GM12878 (cell line): ENCODE measurements at regions not wholly inside any gene's neighbourhood (a gene's known extent, or its start where the extent isn't known, plus 50 kb on each side); places are given as distances from the start of the nearest gene placed in this dataset.

Experiments used
- ASH2L ChIP-seq: fragments of 300-600, 200-600 bp; sonication (generic); IDR thresholded peaks from 2 replicates; pipeline ENCODE4 v1.6.1; 2017; ENCODE audit warnings: low read depth, mild to moderate bottlenecking, borderline replicate concordance
- CEBPB ChIP-seq, 2 experiments: fragments of 150-350 bp in 1 of 2; IDR thresholded peaks; 2 replicates each; pipeline ENCODE4 v1.6.1; 2012 to 2014; ENCODE audit warnings: low read depth in 2 of 2, low read length in 2 of 2, borderline replicate concordance in 1 of 2, inconsistent platforms in 1 of 2
- HDAC6 ChIP-seq: fragments of 200-600 bp; sonication (generic); IDR thresholded peaks from one replicate; pipeline ENCODE4 v1.8.0; 2017; ENCODE audit warnings: antibody characterized with exemption; ENCODE audit not compliant: unreplicated experiment
- POLR2A ChIP-seq: IDR thresholded peaks from 2 replicates; pipeline ENCODE4 v1.6.1; 2011; ENCODE audit warnings: low read depth, mild to moderate bottlenecking, low read length
- POLR2AphosphoS2 ChIP-seq: IDR thresholded peaks from 2 replicates; pipeline ENCODE4 v1.6.1; 2011; ENCODE audit warnings: low read depth, mild to moderate bottlenecking, low read length, improper control_type of control experiment, moderate library complexity
- SUZ12 ChIP-seq: fragments of 200-600 bp; sonication (generic); IDR thresholded peaks from one replicate; pipeline ENCODE4 v1.6.1; 2018; ENCODE audit warnings: antibody characterized with exemption, mild to moderate bottlenecking; ENCODE audit not compliant: unreplicated experiment
- TAF1 ChIP-seq: IDR thresholded peaks from 2 replicates; pipeline ENCODE4 v1.6.1; 2011; ENCODE audit warnings: mild to moderate bottlenecking, low read depth, low read length, borderline replicate concordance
- ZNF24 ChIP-seq: fragments of 450-650 bp; IDR thresholded peaks from 2 replicates; pipeline ENCODE4 v1.6.1; 2017; ENCODE audit warnings: antibody characterized with exemption, mild to moderate bottlenecking
- TF ChIP-seq, protein P1 (sequence below): IDR thresholded peaks from 2 replicates; pipeline ENCODE4 v1.6.1; 2012; ENCODE audit warnings: mild to moderate bottlenecking, low read depth, low read length
- TF ChIP-seq, protein P2 (sequence below), 3 experiments: IDR thresholded peaks in 2 of 3; conservative IDR thresholded peaks in 1 of 3; 2 replicates each; pipeline ENCODE4 v1.5.1; 2011; ENCODE audit warnings: low read depth in 3 of 3, low read length in 3 of 3, mild to moderate bottlenecking in 3 of 3, control low read depth in 2 of 3, moderate library complexity in 2 of 3, inconsistent platforms in 1 of 3, mixed read lengths in 1 of 3; ENCODE audit not compliant: control insufficient read depth in 2 of 3, insufficient read depth in 1 of 3; ENCODE audit errors: extremely low read depth in 1 of 3
- TF ChIP-seq, protein P3 (sequence below): fragments of 150-350 bp; IDR thresholded peaks from 2 replicates; pipeline ENCODE4 v1.6.1; 2016; ENCODE audit warnings: low read depth, low read length

- TF ChIP-seq CEBPB (IDR thresholded peaks at IDR 0.05; ENCODE audit: borderline replicate concordance in 1 of 2, low read depth in 2 of 2, low read length in 2 of 2) (no peak), POLR2AphosphoS2 (no peak), POLR2A (no peak), ZNF24 (no peak), SUZ12 (no peak), TAF1 (no peak), HDAC6 (no peak), ASH2L (no peak)
- TF ChIP-seq, protein P1, sequence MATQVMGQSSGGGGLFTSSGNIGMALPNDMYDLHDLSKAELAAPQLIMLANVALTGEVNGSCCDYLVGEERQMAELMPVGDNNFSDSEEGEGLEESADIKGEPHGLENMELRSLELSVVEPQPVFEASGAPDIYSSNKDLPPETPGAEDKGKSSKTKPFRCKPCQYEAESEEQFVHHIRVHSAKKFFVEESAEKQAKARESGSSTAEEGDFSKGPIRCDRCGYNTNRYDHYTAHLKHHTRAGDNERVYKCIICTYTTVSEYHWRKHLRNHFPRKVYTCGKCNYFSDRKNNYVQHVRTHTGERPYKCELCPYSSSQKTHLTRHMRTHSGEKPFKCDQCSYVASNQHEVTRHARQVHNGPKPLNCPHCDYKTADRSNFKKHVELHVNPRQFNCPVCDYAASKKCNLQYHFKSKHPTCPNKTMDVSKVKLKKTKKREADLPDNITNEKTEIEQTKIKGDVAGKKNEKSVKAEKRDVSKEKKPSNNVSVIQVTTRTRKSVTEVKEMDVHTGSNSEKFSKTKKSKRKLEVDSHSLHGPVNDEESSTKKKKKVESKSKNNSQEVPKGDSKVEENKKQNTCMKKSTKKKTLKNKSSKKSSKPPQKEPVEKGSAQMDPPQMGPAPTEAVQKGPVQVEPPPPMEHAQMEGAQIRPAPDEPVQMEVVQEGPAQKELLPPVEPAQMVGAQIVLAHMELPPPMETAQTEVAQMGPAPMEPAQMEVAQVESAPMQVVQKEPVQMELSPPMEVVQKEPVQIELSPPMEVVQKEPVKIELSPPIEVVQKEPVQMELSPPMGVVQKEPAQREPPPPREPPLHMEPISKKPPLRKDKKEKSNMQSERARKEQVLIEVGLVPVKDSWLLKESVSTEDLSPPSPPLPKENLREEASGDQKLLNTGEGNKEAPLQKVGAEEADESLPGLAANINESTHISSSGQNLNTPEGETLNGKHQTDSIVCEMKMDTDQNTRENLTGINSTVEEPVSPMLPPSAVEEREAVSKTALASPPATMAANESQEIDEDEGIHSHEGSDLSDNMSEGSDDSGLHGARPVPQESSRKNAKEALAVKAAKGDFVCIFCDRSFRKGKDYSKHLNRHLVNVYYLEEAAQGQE: no peak
- TF ChIP-seq, protein P2, sequence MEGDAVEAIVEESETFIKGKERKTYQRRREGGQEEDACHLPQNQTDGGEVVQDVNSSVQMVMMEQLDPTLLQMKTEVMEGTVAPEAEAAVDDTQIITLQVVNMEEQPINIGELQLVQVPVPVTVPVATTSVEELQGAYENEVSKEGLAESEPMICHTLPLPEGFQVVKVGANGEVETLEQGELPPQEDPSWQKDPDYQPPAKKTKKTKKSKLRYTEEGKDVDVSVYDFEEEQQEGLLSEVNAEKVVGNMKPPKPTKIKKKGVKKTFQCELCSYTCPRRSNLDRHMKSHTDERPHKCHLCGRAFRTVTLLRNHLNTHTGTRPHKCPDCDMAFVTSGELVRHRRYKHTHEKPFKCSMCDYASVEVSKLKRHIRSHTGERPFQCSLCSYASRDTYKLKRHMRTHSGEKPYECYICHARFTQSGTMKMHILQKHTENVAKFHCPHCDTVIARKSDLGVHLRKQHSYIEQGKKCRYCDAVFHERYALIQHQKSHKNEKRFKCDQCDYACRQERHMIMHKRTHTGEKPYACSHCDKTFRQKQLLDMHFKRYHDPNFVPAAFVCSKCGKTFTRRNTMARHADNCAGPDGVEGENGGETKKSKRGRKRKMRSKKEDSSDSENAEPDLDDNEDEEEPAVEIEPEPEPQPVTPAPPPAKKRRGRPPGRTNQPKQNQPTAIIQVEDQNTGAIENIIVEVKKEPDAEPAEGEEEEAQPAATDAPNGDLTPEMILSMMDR (IDR thresholded peaks at IDR 0.05 in 2 of 3, conservative IDR thresholded peaks at IDR 0.05 in 1 of 3; ENCODE audit: control insufficient read depth in 2 of 3, extremely low read depth in 1 of 3, insufficient read depth in 1 of 3, low read depth in 3 of 3, low read length in 3 of 3): no peak
- TF ChIP-seq, protein P3, sequence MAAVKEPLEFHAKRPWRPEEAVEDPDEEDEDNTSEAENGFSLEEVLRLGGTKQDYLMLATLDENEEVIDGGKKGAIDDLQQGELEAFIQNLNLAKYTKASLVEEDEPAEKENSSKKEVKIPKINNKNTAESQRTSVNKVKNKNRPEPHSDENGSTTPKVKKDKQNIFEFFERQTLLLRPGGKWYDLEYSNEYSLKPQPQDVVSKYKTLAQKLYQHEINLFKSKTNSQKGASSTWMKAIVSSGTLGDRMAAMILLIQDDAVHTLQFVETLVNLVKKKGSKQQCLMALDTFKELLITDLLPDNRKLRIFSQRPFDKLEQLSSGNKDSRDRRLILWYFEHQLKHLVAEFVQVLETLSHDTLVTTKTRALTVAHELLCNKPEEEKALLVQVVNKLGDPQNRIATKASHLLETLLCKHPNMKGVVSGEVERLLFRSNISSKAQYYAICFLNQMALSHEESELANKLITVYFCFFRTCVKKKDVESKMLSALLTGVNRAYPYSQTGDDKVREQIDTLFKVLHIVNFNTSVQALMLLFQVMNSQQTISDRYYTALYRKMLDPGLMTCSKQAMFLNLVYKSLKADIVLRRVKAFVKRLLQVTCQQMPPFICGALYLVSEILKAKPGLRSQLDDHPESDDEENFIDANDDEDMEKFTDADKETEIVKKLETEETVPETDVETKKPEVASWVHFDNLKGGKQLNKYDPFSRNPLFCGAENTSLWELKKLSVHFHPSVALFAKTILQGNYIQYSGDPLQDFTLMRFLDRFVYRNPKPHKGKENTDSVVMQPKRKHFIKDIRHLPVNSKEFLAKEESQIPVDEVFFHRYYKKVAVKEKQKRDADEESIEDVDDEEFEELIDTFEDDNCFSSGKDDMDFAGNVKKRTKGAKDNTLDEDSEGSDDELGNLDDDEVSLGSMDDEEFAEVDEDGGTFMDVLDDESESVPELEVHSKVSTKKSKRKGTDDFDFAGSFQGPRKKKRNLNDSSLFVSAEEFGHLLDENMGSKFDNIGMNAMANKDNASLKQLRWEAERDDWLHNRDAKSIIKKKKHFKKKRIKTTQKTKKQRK: no peak
Measured at GRCh38 chr4:116386856-116387255, 698.5 kb downstream of the TRAM1L1 start.
